Gastroesophageal sphincter (tissue), 3 donors: ENCODE measurements at regions not wholly inside any gene's neighbourhood (a gene's known extent, or its start where the extent isn't known, plus 50 kb on each side); places are given as distances from the start of the nearest gene placed in this dataset.

Source experiments
- EP300 ChIP-seq: sonication (generic); formaldehyde crosslinking; IDR thresholded peaks from one replicate; pipeline ENCODE4 v1.6.1; 2017; ENCODE audit warnings: antibody characterized with exemption, mild to moderate bottlenecking
- POLR2A ChIP-seq, 2 donors: fragments of 450-650 bp; IDR thresholded peaks; one replicate each; pipeline ENCODE4 v1.6.1; 2017; ENCODE audit warnings: antibody characterized with exemption in 2 of 2, mild to moderate bottlenecking in 2 of 2, moderate library complexity in 1 of 2
- POLR2AphosphoS5 ChIP-seq: sonication (generic); formaldehyde crosslinking; IDR thresholded peaks from one replicate; pipeline ENCODE4 v1.6.1; 2017; ENCODE audit warnings: antibody characterized with exemption
- TF ChIP-seq, protein P1 (sequence below), 4 experiments: fragments of 200-600 bp in 2 of 4; fragments of 450-650 bp in 2 of 4; sonication (generic) in 1 of 4; IDR thresholded peaks; one replicate each; pipeline ENCODE4 v1.5.1; 2017 to 2019; ENCODE audit warnings: antibody characterized with exemption in 4 of 4, mild to moderate bottlenecking in 2 of 4, moderate library complexity in 2 of 4

DNA sequence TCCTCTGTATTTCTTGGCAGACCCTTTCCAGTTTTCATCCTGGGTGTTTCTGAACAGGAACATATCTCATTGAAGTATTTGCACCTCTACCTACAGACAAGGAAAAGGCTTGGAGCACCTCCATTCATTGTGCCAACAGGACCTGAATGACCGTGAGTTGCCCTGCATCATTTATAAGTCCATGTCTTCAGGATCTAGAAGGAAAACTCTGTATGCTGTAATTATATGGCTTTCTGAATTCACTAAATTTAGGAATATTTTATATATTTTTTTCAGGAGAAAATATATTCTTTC is 402.3 kb upstream of the SLC14A2 start:
- TF ChIP-seq EP300 (no peak), POLR2A (IDR thresholded peaks at IDR 0.05) (no peak), POLR2AphosphoS5 (no peak)
- TF ChIP-seq, protein P1, sequence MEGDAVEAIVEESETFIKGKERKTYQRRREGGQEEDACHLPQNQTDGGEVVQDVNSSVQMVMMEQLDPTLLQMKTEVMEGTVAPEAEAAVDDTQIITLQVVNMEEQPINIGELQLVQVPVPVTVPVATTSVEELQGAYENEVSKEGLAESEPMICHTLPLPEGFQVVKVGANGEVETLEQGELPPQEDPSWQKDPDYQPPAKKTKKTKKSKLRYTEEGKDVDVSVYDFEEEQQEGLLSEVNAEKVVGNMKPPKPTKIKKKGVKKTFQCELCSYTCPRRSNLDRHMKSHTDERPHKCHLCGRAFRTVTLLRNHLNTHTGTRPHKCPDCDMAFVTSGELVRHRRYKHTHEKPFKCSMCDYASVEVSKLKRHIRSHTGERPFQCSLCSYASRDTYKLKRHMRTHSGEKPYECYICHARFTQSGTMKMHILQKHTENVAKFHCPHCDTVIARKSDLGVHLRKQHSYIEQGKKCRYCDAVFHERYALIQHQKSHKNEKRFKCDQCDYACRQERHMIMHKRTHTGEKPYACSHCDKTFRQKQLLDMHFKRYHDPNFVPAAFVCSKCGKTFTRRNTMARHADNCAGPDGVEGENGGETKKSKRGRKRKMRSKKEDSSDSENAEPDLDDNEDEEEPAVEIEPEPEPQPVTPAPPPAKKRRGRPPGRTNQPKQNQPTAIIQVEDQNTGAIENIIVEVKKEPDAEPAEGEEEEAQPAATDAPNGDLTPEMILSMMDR (IDR thresholded peaks at IDR 0.05) = no peak
